Activated T-helper 9 cell treated with anti-CD3 and anti-CD28 coated beads, Interleukin-2, amount 50 U/mL, for 16 hours (primary cell): ENCODE measurements at regions not wholly inside any gene's neighbourhood (a gene's known extent, or its start where the extent isn't known, plus 50 kb on each side); places are given as distances from the start of the nearest gene placed in this dataset.

Experiments used
- DNase-seq: peaks from one replicate; pipeline ENCODE4 v3.0.0-alpha.2; 2020; ENCODE audit warnings: low read depth

DNA sequence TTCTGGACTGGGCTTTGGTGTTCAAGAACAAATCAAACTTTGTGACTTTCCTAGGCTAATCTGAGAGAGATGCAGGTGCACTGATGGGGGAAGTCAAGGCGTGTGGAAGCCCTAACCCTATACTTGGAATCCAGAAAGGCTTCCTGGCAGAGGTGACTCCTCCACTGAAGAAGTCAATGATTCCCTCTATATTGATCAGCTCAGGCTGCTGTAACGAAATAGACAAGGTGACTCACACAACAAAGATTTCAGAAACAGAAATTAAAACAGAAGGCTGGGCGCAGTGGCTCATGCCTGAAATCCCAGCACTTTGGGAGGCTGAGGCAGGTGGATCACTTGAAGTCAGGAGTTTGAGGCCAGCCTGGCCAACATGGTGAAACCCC lies 69.6 kb upstream of the GGTA1 start:
- DNase-seq: no peak

DNA sequence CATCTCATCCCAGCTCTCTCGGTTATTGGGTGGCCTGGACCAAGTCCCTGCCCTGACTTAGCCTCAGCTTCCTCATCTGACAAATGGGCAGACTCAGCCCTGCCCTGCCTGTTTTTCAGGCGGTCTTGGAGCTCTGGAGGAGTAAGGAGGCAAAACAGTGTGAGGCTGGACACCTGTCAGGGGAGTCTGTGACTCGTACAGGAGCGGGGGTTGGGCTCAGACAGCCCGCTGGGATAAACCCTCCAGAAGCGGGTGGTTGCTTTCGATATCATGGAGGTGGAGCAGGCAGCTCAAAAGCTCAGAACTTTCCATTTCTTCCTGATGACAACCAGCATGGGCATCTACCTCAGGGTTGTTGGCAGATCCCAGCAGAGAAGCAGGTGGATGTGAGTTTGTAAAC lies 72.9 kb upstream of the GGTA1 start:
- no peak for DNase-seq

DNA sequence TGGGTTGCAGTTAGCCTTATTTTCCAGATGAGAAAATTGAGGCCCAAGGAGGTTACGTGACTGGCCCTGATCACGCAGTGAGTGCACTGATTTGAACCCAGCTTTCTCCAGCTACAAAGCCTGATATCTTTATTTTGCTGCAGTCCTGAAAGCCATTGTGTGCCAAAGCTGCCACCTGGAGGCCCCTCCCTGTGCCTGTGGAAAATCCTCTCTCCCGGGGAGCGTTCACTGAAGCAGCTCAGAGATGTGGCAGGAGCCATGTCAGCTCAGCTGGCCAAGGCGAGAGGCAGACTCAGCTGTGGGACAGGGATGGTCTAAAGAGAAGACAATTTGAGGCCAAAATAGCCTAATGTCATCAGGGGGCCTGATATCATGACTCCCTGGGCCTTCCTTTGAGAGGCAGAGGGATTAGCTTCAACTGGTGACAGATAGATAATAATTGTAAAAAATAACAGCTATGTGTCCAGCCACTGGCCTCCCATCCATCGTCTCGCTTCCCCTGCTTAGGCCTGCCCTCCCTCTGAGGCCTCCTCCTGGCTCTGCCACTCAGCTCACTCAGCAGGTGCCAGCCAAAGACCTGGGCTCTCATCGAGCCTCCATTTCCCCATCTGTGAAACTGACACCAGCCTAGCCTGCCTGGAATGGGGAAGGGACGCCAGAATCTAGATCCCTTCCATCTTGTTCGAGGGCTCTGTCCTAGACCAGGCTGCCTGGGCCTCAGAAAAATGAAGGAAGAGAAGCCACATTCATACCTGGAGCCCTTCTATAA lies 74.3 kb upstream of the GGTA1 start:
- no peak for DNase-seq

DNA sequence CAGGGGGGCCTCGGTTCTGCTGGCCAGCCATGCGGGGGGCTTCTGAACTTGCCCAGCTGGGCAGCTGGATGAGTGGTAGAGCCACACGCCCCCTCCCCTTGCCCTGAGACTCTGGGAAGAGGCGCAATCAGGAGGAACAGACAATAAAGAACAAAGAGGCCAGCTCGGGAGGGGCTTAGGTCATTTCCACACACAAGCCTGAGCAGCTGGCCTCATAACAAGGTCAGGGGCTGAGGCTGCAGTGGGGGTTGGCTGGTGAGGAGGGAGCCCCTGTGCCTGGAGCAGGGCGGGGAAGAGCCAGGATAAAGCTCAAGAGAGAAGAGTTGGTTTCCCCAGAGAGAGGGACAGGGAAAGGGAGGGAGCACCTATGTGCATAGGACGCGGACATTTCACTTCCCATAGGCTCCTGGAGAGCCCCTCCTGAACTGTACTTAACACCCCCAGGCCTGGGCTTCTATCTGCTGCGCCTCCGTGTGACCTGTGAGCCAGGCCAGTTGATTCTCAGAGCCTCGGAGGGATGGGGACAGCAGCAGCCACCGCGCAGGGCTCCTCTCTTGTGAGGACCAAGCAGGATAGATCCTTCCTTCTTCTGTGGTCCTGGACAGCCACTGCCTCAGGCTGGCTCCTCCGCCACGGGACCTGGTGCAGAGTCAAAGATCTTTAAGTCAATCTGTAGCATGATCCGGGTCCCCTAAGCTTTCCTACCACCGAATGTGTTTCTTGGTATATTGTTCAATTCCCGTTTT lies 75.3 kb upstream of the GGTA1 start:
- DNase-seq: no peak

- no peak for DNase-seq
These were observed 75.0 kb upstream of the DAB2IP start for GRCh38 chr9:121576281-121577075.

DNA sequence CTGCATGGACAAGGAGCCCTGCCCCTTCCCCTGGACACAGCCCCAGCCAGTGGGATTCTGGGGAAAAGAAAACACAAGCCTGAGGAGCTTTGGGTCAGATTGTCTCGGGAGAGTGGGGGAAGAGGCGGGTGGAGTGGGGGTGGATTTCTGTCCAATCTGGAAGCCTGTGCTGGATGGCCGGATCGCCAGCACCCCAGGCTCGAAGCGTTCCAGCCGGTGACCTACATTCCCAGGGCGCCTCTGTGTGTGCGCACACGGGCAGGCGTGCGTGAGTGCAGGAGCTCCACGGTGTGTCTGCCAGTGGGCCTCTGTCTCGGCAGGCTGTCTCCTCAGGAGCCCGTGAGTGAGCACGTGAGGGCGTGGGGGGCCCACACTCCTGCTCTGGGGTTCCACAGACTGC lies 74.3 kb upstream of the DAB2IP start:
- DNase-seq: no peak

GRCh38 chr9:121577572-121577971 lies 73.9 kb upstream of the DAB2IP start:
- no peak for DNase-seq

DNA sequence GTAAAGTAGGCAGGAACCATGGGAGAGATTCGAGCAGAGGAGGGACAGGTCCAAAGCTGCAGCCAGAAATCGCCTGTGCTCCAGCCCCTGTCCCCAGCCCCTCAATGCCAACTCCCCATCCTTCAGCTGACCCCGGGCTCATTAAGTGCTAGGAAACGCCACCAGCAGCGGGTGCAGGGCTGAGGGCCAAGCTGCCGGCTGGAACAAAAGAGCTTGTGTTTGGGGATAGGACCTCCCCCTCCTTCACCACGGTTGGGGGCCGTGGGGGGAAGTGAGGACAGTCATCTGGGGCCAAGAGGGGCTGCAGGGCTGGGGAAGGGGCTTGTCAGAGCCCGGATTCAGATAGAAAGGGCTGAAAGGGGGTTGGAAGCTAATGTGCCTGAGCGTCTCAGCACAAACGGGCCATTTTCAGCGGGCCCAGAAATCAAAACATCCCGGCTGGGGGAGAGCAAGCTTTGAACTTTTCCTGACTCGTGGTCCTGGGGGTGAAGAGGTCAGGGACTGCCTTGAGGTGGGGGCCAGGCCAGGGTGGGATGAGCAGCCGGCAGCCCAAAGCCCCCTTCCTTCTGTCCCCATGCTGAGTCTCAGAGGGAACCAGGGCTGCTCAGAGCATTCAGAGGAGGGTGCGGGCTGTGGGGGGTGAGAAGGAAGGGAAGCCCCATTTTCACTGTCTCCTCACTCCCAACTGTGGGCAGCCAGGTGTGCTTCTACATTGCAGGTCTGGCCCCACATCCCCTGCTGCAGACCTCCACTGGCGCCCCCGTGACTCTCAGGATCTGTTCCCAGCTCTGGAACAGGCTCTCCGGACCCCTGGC lies 69.4 kb upstream of the DAB2IP start:
- no peak for DNase-seq

GRCh38 chr9:121582641-121583040 lies 68.8 kb upstream of the DAB2IP start:
- no peak for DNase-seq

DNA sequence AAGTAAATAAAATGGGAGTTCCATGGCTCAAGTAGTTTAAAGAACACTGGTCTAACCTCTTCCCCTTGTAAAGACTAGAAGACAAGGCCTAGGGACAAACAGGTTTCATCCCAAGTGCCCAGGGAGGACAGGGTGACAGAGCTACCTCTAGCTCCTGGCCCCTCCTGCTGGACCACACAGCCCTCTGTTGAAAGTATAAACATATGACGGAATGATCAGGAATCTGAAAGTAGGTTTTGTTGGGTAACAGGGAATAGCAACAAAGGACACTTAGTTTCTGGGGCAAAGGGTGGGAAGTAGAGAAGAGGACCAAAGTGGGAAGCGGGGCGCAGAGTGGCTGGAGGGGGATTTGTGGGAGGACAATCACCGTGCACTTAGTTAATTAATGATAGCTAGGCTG lies 67.0 kb upstream of the DAB2IP start:
- no peak for DNase-seq

- no peak for DNase-seq
These were observed 63.6 kb upstream of the DAB2IP start for GRCh38 chr9:121587863-121588262.

DNA sequence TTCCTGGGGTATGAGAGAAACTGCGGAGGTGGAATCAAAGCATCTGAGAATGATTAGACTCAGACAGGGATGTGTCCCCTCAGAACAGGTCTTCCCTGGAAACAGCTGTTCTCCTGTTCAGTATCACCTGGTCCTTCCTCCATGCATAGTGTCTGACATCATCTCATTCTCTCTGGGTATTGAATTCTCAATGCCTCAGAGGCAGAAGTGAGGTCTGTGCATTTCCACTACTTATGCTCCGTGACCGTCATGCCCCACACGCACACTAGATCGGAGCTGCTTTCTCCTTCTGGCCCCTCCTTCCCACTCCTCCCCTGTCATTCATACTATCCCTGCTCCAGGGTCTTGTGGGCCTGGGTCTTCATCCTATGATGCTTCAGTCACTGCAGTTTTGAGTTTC lies 61.4 kb upstream of the DAB2IP start:
- DNase-seq: no peak

GRCh38 chr9:121592265-121592664 lies 59.2 kb upstream of the DAB2IP start:
- no peak for DNase-seq

DNA sequence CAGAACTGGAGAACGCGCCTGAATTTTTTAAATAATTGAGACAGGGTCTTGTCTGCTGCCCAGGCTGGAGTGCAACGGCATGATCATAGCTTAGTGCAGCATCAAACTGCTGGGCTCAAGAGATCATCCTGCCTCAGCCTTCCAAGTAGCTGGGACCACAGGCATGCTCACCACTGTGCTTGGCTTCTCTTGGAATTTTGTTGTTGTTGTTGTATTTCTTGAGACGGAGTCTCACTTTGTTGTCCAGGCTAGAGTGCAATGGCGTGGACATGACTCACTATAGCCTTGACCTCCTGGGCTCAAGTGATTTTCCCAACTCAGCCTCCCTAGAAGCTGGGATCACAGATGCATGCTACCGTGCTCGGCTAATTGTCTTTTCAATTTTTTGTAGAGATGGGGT lies 58.4 kb upstream of the DAB2IP start:
- no peak for DNase-seq

- no peak for DNase-seq
These were observed 54.9 kb upstream of the DAB2IP start for GRCh38 chr9:121596515-121596914.

- DNase-seq: no peak
These were observed 53.7 kb upstream of the DAB2IP start for GRCh38 chr9:121597698-121598166.

- no peak for DNase-seq
These were observed 53.1 kb upstream of the DAB2IP start for GRCh38 chr9:121598167-121598964.

DNA sequence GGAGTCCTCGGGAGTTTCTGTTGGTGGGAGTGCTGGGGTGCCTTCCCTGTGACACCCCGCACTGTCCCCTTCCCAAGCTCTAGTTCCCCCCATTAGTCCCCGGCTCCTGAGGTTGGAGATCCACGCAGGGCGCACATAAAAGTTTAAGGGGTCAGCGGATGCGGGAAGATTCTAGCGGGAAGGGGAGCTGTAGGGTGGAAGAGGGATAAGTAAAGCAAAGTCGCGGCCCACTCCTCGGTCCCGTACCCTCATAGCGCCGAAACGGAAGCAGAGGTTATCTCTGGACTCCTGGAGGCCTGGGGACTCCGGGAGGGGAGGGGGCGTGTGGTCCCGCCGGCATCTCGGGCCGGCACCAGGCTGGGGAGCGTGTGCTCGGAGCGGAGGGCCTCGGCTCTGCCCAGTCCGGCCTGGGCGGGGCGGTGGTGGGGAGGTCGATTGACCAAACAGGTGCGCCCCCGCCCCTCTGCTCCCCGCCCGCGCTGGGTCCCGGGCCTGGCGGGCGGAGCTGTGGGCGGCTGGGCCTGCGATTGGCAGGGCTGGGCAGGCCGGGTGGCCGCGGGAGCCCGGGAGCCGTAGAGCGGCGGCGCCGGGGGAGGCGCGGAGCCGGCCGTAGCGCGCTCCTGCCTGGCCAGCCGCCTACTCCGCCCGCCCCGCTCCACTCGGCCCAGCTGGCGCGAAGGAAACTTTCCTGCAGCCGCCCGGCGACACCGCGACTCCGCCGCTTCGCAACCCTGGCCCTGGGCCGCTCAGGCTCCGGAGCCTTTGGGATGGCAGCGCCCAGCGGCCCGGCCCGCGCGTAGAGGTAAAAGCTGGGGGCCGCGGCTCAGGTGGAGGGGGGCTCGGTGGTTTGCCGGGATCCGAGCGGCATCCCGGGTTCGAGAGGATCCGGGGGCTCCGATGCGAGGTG lies 52.2 kb upstream of the DAB2IP start:
- DNase-seq: no peak

- no peak for DNase-seq
These were observed 51.4 kb upstream of the DAB2IP start for GRCh38 chr9:121599872-121600585.
